ENCODE measurements at regions not wholly inside any gene's neighbourhood (a gene's known extent, or its start where the extent isn't known, plus 50 kb on each side); places are given as distances from the start of the nearest gene placed in this dataset.
"Not testable (repeated sequence)": the region's sequence is repeated elsewhere in the genome, so short reads cannot be mapped to it uniquely, and the experiment has no call there.

- TF ChIP-seq EZH2 (IDR thresholded peaks at IDR 0.05; ENCODE audit: insufficient read depth, poor library complexity, severe bottlenecking); EZH2phosphoT487 (IDR thresholded peaks at IDR 0.05; ENCODE audit: insufficient read depth, low read depth): not testable (repeated sequence)
These were observed 581.8 kb downstream of the SUCLG1 start for GRCh38 chr2:83877261-83877660.

All from GM23248 (cell line).